ENCODE measurements at regions not wholly inside any gene's neighbourhood (a gene's known extent, or its start where the extent isn't known, plus 50 kb on each side); places are given as distances from the start of the nearest gene placed in this dataset.
A peak's percentile ranks its signal among the peaks of the same experiment; 100 is the strongest.
"Not testable (repeated sequence)": the region's sequence is repeated elsewhere in the genome, so short reads cannot be mapped to it uniquely, and the experiment has no call there.

DNA sequence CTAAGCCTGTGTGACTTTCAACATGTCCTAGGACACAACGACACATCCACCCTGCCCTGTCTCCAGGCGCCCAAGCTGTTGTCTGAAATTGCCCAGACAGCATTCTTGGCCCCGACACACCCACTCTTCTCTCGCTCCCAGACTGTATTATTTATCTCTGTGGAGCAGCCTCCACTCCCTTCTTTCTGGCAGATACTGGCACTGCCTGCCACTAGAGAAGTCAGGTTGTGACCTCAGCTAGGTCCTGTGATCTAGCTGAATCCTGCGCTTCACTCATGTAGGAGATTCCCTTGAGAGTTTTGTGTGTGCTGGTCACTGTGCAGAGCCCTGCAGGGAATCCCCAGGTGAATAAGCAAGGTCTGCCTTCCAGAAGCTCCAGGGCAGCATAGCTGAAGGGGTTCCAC is 77.1 kb upstream of the TNP1 start:
- Mint-ChIP-seq H3K4me3 (no peak overlapping the region), H3K9me3 (peaks cover 10 to 16% of the 10 kb centered on the region in 2 donors), H3K4me1 (no peaks in the 10 kb centered on the region), H3K27me3 (peaks cover 15% of the 10 kb centered on the region), H3K27ac (peak overlapping the region in 1 of 2 donors; percentile 44)
- DNase-seq (no peak), ATAC-seq (no peak)

- H3K4me3 Mint-ChIP-seq = no peak overlapping the region
- no peaks in the 10 kb centered on the region for H3K4me1 Mint-ChIP-seq
- ATAC-seq (no peak), DNase-seq (no peak)
- peak overlapping the region in 1 of 2 donors; percentile 26 for H3K27ac Mint-ChIP-seq
- peaks cover 7% of the 10 kb centered on the region for H3K27me3 Mint-ChIP-seq
- peaks cover 0 to 2% of the 10 kb centered on the region in 2 donors for H3K9me3 Mint-ChIP-seq
These were observed 74.8 kb upstream of the TNP1 start for GRCh38 chr2:216934623-216935022.

- no peak overlapping the region for H3K4me3 Mint-ChIP-seq
- peaks cover 7% of the 10 kb centered on the region for H3K27me3 Mint-ChIP-seq
- H3K27ac Mint-ChIP-seq = no peak overlapping the region
- no peak for ATAC-seq
- DNase-seq = no peak
- no peaks in the 10 kb centered on the region for H3K4me1 Mint-ChIP-seq
- peaks cover 0 to 7% of the 10 kb centered on the region in 2 donors for H3K9me3 Mint-ChIP-seq
These were observed 74.3 kb upstream of the TNP1 start for GRCh38 chr2:216934151-216934550.

- Mint-ChIP-seq H3K4me3 (no peak overlapping the region), H3K27me3 (no peaks in the 10 kb centered on the region), H3K9me3 (peaks cover 0 to 8% of the 10 kb centered on the region in 2 donors), H3K4me1 (no peaks in the 10 kb centered on the region), H3K27ac (no peak overlapping the region)
- no peak for DNase-seq
- ATAC-seq = no peak
These were observed 73.1 kb upstream of the TNP1 start for GRCh38 chr2:216932863-216933548.

DNA sequence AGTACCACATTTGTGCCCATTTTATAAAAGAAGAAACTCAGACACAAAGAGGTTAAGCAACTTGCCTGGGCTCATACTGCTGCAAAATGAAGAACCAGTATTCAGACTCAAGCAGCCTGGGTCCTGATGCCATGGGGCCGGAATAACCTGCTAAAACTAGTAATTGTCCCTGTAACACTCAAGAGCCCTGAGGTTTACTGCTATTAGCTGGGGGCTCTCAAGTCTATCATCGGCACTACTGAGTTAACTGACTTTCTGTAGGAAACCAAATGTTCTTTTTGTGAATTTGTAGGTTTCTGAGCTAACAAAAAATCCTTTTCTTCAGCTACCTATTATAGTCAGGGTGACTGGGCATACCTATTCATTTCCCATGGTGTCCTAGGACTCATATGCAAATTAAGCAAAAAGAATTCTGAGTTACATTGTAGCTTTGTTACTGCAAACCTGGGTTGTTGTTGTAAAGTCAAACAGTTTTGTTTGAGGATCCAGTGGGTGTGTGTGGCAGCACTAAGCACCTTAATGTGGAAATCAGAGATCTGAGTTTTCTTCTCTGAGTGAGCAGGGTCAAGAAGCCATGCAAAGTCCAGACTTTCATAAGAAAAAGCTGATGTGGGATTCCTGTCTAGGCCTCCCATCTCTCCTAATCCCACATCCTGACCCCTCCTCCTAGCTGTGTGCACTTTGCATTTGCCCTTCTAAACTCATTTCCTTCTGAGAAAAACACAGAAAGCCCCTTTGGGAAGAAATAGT is 72.4 kb upstream of the TNP1 start:
- DNase-seq (no peak), ATAC-seq (no peak)
- Mint-ChIP-seq H3K27me3 (no peaks in the 10 kb centered on the region), H3K27ac (no peak overlapping the region), H3K4me1 (no peaks in the 10 kb centered on the region), H3K4me3 (no peak overlapping the region), H3K9me3 (peaks cover 0 to 8% of the 10 kb centered on the region in 2 donors)

DNA sequence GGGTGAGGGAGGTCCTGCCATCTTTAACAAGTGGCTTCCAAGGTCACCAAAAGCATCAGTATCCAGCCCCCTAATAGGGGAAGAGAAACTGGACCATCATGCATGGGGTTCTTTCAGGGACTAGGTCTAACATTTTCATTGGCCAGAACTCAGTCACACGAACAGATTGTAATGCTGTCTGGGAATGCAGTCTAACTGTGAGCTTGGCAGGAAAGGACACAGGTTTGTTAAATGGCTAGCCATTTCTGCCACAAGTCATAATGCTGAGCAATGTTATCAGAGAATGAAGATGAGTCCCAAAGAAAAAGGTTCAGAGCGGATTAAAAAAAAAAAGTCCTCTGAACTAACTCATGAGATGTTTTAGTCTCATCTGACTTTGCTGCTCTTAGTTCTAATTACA is 70.9 kb upstream of the TNP1 start:
- H3K27me3 Mint-ChIP-seq = no peaks in the 10 kb centered on the region
- H3K4me3 Mint-ChIP-seq = no peak overlapping the region
- H3K9me3 Mint-ChIP-seq = peaks cover 0 to 8% of the 10 kb centered on the region in 2 donors
- no peak overlapping the region for H3K27ac Mint-ChIP-seq
- ATAC-seq = no peak
- no peaks in the 10 kb centered on the region for H3K4me1 Mint-ChIP-seq
- no peak for DNase-seq

DNA sequence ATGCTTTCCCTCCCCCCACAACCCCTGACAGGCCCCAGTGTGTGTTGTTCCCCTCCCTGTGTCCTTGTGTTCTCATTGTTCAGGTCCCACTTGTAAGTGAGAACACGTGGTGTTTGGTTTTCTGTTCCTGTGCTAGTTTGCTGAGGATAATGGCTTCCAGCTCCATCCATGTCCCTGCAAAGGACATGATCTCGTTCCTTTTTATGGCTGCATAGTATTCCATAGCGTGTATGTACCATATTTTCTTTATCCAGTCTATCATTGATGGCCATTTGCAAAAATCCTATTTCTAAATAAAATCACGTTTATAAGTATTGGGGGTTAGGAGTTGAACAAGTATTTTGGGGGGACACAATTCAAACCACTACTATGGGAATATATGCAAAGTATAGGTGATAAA is 69.5 kb upstream of the TNP1 start:
- H3K27ac Mint-ChIP-seq, ATAC-seq, DNase-seq, H3K27me3 Mint-ChIP-seq, H3K4me3 Mint-ChIP-seq, H3K4me1 Mint-ChIP-seq, H3K9me3 Mint-ChIP-seq: not testable (repeated sequence)

DNA sequence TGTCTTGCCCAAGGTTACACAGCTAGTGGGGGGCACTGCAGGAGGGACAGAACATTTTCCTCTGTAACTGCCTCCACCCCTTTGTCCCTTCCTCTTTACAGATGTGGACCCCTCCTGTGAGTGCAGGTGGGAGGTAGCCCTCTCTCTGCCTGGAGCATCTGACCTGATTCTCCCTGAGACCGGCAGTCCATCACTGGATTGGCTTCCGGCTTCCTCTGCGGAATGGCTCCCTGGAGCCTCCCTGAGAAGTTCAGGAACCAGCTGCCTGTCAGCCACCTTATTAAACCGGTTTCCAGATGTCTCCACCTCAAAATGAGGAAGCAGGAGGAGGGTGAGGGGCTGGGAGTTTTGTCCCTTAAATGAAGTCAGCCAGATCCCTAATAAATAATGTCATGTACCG is 67.3 kb upstream of the TNP1 start:
- Mint-ChIP-seq H3K4me3 (no peak overlapping the region), H3K4me1 (no peaks in the 10 kb centered on the region), H3K9me3 (peaks cover 0 to 8% of the 10 kb centered on the region in 2 donors), H3K27ac (no peak overlapping the region), H3K27me3 (peaks cover 9% of the 10 kb centered on the region)
- DNase-seq (no peak), ATAC-seq (no peak)

GRCh38 chr2:216925636-216926366 is 65.9 kb upstream of the TNP1 start:
- Mint-ChIP-seq H3K9me3 (peaks cover 0 to 8% of the 10 kb centered on the region in 2 donors), H3K27me3 (peaks cover 9% of the 10 kb centered on the region), H3K4me1 (no peaks in the 10 kb centered on the region), H3K27ac (peak overlapping the region in 1 of 2 donors; percentile 8), H3K4me3 (no peak overlapping the region)
- ATAC-seq = no peak
- no peak for DNase-seq

- no peaks in the 10 kb centered on the region for H3K4me1 Mint-ChIP-seq
- ATAC-seq (no peak), DNase-seq (no peak)
- H3K4me3 Mint-ChIP-seq = no peak overlapping the region
- no peak overlapping the region for H3K27ac Mint-ChIP-seq
- peaks cover 0 to 8% of the 10 kb centered on the region in 2 donors for H3K9me3 Mint-ChIP-seq
- H3K27me3 Mint-ChIP-seq = peaks cover 9% of the 10 kb centered on the region
These were observed 65.1 kb upstream of the TNP1 start for GRCh38 chr2:216925006-216925405.

DNA sequence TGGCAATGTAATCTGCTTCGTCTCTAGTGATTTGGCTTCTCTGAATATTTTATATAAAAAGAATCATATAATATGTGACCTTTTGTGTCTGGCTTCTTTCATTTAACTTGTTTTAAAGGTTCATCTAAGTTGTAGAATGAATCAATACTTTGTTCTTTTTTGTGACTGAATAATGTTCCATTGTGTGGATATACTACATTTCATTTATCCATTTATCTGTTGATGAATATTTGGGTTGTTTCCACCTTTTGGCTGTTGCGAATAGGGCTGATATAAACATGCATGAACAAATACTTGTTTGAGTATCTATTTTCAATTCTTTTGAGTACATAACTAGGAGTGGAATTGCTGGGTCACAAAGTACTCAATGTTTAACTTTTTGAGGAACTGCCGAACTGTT is 63.8 kb upstream of the TNP1 start:
- DNase-seq (no peak), ATAC-seq (no peak)
- Mint-ChIP-seq H3K4me1 (no peaks in the 10 kb centered on the region), H3K9me3 (no peaks in the 10 kb centered on the region), H3K4me3 (no peak overlapping the region), H3K27me3 (peaks cover 9% of the 10 kb centered on the region), H3K27ac (no peak overlapping the region)

DNA sequence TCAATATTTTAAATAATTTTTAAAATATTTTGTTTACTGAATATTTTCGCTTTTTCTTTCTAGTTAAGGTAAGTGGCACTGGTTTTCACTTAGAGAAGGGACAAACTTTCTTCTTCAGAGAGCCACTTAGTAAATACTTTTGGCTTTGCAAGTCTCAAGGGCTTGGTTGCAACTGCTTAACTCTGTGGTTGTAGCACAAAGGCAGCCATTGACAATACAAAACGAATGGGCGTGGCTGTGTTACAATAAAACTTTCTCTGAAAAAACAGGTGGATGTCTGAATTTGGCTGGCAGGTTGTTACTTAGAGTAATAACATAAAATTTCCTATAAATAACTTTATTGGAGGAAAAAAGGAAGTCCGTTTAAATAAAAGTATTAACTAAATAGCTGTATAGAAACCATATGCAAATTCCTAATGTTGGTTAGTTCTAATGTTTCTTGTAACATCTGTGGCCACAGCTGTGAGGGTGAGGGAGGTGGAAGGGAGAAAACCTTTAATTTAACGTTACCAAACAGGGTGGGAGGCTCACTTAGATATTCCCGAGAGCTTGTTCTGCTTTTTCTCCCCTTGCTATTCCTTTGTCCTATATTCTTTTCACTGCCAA is 62.4 kb upstream of the TNP1 start:
- Mint-ChIP-seq H3K27me3 (peaks cover 9% of the 10 kb centered on the region), H3K4me3 (no peak overlapping the region), H3K9me3 (no peaks in the 10 kb centered on the region), H3K4me1 (no peaks in the 10 kb centered on the region), H3K27ac (no peak overlapping the region)
- no peak for ATAC-seq
- DNase-seq = no peak

DNA sequence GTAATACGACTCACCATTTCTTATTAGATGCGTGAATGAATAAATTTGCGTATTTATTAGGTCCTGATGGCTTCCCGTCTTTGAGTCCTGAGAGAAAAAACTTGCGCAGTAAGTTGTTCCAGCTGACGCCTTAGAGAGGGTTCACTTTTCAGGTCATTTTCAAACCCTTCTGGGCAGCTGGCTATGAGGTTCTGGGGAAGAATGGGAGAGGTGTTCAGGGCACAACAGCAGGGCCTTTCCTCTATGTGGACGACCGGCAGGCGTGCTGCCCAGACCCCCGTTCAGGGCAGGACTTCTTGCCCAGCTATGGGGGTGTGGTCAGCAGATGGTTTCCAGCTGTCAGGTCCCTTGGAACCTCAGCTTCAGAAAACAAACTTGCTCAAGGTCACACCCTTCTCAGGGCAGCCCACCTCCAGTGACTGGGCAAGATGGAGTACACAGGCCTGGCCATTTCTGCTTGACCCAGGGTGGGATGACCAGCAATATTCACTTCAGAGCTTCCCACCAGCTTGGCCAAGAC is 61.1 kb upstream of the TNP1 start:
- H3K9me3 Mint-ChIP-seq = no peaks in the 10 kb centered on the region
- DNase-seq (no peak), ATAC-seq (no peak)
- H3K27ac Mint-ChIP-seq = no peak overlapping the region
- H3K4me1 Mint-ChIP-seq = no peaks in the 10 kb centered on the region
- no peak overlapping the region for H3K4me3 Mint-ChIP-seq
- H3K27me3 Mint-ChIP-seq = peaks cover 9% of the 10 kb centered on the region

DNA sequence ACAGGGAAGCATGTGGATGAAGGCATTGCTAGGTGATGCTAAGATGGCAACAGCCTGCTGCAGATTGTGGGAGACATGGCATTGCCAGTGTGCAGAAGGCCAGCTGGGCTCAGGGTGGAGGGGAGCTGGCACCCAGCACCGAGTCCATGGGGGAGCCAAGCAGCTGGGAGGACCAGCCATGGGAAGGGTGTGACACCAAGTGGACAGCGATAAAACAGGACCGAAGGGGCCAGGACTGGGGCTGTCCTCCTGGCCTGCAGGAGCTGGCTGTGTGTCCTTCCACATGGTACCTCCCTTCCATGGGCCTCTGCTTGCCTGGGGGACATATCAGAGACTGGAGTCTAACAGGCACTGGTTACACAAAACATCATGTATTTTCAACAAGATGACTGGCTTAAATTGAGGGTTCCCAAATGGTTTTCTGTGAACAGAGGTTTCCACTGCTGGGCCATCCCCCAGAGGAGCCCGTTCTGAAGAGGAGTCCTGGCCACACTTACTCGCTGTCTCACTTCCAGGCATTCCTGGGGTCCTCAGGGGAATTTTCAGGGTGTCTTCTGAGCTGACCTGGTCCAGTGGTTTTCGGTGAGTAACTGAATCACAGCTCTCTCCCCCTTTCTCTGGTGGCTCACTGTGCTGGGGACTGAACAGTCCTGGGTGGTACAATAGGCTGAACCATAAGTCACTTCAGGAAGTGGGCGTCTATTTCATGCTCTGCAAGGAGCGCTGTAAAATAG is 60.4 kb upstream of the TNP1 start:
- Mint-ChIP-seq H3K27ac (peak overlapping the region in 1 of 2 donors; percentile 71), H3K4me3 (no peak overlapping the region), H3K27me3 (peaks cover 9% of the 10 kb centered on the region), H3K9me3 (no peaks in the 10 kb centered on the region), H3K4me1 (no peaks in the 10 kb centered on the region)
- no peak for DNase-seq
- ATAC-seq = peak; percentile 21

DNA sequence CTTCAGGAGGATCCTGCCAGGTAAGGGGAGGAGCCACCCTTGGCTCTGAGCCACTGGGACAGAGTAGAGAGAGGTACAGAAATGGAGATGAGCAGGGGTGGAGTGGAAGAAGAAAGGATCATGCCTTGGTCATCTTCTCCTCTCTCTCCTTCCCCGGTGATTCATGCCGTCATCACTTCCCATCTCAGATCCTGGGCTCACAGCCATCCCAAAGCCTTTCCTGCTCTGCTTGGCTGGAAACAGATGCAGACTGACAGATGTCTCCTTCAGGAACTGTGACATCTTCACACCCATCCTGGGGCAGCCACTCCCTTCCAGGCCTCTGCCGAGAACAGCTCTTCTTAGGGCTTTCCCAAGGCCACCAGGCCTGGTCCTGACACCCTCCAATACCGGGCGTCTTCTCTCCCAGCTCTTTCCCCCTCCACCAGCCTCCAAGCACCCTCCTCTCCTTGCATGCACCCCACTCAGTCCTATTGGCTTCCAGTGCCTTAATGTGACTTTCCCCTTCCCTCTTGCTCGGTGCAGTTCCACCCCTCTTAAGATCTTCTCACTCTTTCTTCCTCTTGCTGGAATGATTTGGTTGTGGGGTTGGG is 58.3 kb upstream of the TNP1 start:
- no peaks in the 10 kb centered on the region for H3K27me3 Mint-ChIP-seq
- DNase-seq = no peak
- no peak overlapping the region for H3K4me3 Mint-ChIP-seq
- H3K4me1 Mint-ChIP-seq = no peaks in the 10 kb centered on the region
- no peak for ATAC-seq
- H3K27ac Mint-ChIP-seq = peak overlapping the region in 1 of 2 donors; percentile 16
- H3K9me3 Mint-ChIP-seq = no peaks in the 10 kb centered on the region

Data from stimulated activated naive CD8-positive, alpha-beta T cell treated with anti-CD3 and anti-CD28 coated beads, Interleukin-15, amount 100 ng/mL, for 72 hours (primary cell).